A549 (cell line): ENCODE measurements at regions not wholly inside any gene's neighbourhood (a gene's known extent, or its start where the extent isn't known, plus 50 kb on each side); places are given as distances from the start of the nearest gene placed in this dataset.

Source experiments
- CEBPB ChIP-seq, 2 experiments: fragments of >200 bp in 1 of 2; sonication (Bioruptor Twin) in 1 of 2; formaldehyde crosslinking in 1 of 2; IDR thresholded peaks; 2 replicates each; pipeline ENCODE4 v1.6.1; 2012 to 2016
- CTCF ChIP-seq: fragments of >200 bp; sonication (Bioruptor Twin); formaldehyde crosslinking; IDR thresholded peaks from 3 replicates; pipeline ENCODE4 v1.5.1; 2016
- ESRRA ChIP-seq: fragments of 150-350 bp; IDR thresholded peaks from 2 replicates; pipeline ENCODE4 v1.6.1; 2014; ENCODE audit warnings: mild to moderate bottlenecking, low read length, borderline replicate concordance
- MAFK ChIP-seq: fragments of 450-650 bp; IDR thresholded peaks from 2 replicates; pipeline ENCODE4 v1.6.1; 2014; ENCODE audit not compliant: partially characterized antibody
- RAD21 ChIP-seq, 2 experiments: fragments of >200 bp in 1 of 2; sonication (Bioruptor Twin) in 1 of 2; formaldehyde crosslinking in 1 of 2; IDR thresholded peaks in 1 of 2; conservative IDR thresholded peaks in 1 of 2; 2 replicates in 1 of 2; 3 replicates in 1 of 2; pipeline ENCODE4 v1.6.1; 2012 to 2018; ENCODE audit warnings: inconsistent platforms in 1 of 2
- TF ChIP-seq, protein P1 (sequence below): fragments of 200-600 bp; sonication (generic); IDR thresholded peaks from 2 replicates; pipeline ENCODE4 v1.6.1; 2016; ENCODE audit warnings: antibody characterized with exemption, mild to moderate bottlenecking, moderate library complexity

DNA sequence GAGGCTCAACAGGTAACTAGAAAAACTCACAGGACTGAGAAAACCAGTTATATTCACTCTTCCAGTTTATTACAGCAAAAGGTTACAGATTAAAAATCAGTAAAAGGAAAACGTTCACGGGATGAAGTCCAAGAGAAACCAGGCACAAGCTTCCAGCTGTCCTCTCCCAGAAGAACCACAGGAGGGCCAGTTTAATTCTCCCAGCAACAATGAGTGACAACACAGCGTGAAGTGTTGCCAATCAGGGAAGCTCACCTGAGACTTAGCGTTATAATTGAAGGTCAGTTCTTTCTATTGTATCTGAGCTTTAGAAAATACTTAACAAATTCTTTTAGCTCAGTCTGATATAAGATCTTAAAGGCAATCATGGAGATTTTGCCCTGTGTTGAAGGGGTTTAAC is 65.2 kb upstream of the TNR start:
- TF ChIP-seq RAD21 (conservative IDR thresholded peaks at IDR 0.05 in 1 of 2, IDR thresholded peaks at IDR 0.05 in 1 of 2) (no peak), ESRRA (no peak), CTCF (no peak), MAFK (no peak), CEBPB (IDR thresholded peaks at IDR 0.05) (no peak)
- TF ChIP-seq, protein P1, sequence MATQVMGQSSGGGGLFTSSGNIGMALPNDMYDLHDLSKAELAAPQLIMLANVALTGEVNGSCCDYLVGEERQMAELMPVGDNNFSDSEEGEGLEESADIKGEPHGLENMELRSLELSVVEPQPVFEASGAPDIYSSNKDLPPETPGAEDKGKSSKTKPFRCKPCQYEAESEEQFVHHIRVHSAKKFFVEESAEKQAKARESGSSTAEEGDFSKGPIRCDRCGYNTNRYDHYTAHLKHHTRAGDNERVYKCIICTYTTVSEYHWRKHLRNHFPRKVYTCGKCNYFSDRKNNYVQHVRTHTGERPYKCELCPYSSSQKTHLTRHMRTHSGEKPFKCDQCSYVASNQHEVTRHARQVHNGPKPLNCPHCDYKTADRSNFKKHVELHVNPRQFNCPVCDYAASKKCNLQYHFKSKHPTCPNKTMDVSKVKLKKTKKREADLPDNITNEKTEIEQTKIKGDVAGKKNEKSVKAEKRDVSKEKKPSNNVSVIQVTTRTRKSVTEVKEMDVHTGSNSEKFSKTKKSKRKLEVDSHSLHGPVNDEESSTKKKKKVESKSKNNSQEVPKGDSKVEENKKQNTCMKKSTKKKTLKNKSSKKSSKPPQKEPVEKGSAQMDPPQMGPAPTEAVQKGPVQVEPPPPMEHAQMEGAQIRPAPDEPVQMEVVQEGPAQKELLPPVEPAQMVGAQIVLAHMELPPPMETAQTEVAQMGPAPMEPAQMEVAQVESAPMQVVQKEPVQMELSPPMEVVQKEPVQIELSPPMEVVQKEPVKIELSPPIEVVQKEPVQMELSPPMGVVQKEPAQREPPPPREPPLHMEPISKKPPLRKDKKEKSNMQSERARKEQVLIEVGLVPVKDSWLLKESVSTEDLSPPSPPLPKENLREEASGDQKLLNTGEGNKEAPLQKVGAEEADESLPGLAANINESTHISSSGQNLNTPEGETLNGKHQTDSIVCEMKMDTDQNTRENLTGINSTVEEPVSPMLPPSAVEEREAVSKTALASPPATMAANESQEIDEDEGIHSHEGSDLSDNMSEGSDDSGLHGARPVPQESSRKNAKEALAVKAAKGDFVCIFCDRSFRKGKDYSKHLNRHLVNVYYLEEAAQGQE, result no peak
